Left forelimb (tissue), 1 donor: ENCODE measurements at regions not wholly inside any gene's neighbourhood (a gene's known extent, or its start where the extent isn't known, plus 50 kb on each side); places are given as distances from the start of the nearest gene placed in this dataset.

ENCODE experiments used
- DNase-seq: peaks from one replicate; pipeline ENCODE4 v3.0.0-alpha.2; 2018; ENCODE audit warnings: low spot score

DNA sequence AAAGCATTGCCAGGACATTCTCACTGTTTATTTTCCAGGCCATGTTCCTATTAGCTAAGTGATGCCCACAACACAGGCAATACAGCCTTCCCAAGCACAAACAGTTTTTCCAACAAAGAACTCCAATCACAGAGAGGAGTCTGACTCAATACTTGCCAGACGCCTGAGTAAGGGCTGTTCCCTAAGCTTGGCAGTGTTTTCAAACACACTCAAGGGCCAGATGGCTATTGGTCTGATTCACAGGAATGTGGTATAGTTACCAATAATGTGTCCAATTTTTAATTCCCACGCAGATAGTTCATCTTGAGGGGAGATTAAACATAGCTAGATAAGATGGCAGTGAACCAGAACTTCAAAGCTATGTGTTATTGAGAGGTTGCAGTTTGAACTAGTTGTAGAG, 381.0 kb downstream of the SNAPC1 start:
- no peak for DNase-seq

DNA sequence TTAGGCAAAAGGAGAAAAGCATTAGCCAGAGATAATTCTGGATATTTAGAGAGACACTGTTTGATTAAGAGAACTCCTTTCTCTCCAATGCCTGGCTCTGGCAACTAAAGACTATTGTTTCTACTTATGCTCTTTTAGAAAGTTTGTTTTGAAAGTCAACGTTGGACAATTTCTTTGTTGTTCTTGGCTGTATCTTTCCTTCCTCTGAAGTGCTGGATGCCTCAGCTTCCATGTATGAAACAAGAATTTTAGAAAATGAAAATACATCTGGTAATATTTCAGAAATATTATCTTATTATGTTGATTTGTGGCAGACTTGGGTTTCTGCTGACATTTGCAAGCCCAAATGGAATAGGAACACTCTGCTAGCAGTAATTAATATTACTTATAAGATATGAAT, 382.6 kb downstream of the SNAPC1 start:
- no peak for DNase-seq

- DNase-seq = no peak
These were observed 383.8 kb downstream of the SNAPC1 start for GRCh38 chr14:62146030-62146429.

DNA sequence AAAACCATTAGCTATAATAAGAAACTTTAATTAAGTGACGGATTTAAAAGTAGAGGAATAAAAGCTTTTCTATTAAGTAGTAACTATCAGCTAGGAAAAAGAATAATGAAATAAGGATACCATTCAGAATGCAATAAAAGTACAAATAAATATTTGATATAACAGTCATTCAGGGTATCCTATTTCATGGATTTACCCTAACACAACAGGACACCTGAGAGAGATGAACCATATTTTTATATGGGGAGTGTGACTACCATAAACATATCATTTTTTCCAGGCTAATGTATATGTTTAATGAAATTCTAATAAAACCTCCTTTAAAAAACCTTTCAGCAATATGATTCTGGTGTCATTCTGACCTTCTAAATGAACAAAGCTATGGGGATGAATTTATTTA, 393.8 kb downstream of the SNAPC1 start:
- no peak for DNase-seq

GRCh38 chr14:62158779-62159178, 396.6 kb downstream of the SNAPC1 start:
- DNase-seq = no peak

DNA sequence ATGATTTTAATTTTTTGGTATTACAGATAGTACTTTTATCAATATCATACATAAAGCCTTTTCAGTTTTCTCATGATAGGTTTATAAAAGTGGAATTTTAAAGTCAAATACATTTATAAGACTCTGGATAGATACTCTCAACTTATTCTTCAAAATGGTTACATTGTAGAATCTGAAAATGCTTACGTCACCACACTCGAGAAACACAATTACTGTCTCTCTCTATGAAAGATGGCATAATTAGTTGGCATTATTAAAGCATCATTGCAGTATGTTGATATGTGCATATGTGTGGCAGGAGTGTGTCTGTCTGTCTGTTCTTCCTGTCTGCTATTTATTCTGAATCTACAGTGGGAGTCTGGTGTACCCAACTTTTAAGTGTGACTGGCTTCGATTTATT, 397.1 kb downstream of the SNAPC1 start:
- DNase-seq = no peak

DNA sequence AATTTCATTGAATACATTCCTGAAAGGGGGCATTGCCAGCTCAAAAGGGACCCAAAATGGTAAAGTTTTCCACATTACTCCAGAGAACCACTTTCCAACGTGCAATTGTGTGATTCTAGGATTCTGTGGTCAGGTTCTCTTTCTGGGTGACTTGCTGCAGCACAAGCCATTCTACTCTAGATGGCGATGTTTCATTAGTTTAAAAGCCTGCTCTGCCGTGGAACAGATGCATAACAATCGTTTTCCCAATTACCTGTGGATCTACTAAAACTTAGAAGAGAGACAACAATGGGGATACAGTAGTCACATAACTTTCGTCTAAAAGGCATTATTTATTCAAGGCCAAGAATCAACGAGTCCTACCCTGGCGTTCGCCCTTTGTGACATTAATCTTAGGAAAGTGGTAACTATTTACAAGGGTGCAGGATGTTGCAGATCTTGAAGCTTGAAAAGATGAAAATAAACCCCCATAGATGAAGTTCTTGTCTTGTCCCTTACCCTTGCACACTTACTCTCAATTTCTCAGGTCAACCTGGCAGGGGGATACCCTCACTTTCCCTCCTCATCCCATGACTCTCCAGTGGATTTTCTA, 400.9 kb downstream of the SNAPC1 start:
- no peak for DNase-seq

DNA sequence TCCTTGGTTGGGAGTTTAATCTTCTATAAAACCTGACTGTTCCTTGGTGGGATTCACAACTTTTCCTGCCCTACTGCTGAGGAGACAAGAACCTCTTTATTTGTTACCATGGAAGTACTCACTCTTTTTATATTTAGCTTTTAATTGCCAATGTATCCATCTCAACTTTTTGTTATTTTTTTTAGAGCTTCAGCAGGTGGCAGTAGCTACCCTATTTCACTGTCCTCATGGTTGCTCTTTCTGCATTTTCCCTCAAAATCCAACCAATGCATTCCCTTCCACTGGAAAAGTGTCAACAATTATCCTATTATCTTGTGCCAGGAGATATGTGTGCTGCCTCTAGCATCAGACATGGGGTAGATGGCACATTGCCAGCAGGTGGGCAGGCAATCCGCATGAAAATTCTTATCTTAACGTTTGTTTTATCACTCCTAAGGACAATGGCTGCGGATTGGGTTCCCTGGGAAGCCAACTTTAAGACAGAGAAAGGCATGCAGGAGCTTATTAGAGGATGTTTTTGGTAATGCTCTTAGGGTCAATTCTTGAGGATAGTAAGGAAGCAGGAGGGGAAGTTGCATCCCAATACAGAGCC, 406.4 kb downstream of the SNAPC1 start:
- no peak for DNase-seq

- peak; percentile 70 for DNase-seq
These were observed 417.3 kb downstream of the SNAPC1 start for GRCh38 chr14:62179367-62180018.

DNA sequence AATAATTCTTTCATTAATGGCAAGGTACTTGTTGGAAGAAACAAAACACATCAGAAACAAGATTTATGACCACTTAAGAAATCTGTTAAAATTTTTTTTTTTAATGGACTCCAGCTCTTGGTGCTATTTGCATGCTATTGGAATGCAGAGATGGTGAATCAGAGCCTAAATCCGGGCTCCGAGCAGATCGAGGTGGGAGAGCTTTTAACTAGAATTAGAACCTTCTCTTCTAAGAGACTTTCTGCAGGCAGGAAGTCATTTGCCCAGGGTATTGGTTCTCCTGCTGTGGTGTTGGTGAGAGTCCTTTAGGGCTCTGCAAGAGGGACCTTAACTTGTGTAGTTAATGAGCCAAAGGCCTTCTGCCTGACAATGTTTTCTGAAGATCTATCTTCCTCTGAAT, 419.4 kb downstream of the SNAPC1 start:
- DNase-seq = no peak

DNA sequence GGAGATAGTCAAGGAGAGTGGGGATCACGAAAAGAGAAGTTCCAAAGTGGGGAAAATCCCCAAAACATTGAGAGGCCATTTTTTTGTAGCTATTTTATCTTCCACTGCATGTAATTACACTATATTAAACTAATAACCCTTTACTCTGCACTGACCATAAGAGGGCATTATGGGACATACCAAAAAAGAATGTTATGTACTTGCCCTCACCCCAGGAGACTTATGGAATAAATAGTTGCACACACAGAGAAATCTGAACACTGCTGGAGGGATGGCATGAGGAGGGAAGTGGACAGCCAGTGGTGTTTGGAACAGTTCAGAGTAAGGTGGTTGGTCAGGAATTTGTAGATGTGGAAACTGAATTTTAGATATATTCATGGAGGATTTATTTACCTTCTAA, 422.9 kb downstream of the SNAPC1 start:
- no peak for DNase-seq

- no peak for DNase-seq
These were observed 425.0 kb downstream of the SNAPC1 start for GRCh38 chr14:62187265-62187664.

DNA sequence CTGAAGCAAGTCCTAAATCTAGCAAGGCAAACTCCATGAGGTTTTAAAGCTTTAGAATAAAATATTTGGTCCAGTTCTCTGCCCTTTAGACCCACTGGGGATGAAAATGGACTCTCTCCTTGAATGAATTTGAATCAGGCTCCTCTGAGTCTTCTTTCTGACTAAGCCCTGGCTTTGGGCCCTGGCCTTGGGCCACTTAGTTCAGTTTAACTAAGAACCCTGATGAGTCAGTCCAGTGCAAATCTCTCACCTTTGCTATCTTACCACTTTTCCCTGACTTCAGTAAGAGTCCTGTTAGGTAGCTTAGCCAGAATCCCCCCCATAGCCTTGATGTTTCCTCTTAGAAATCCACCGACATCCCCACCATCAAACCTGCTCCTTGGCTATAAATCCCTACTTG, 427.5 kb downstream of the SNAPC1 start:
- no peak for DNase-seq

- DNase-seq = no peak
These were observed 444.2 kb downstream of the SNAPC1 start for GRCh38 chr14:62206456-62206855.

GRCh38 chr14:62209287-62209899, 447.2 kb downstream of the SNAPC1 start:
- DNase-seq = no peak

GRCh38 chr14:62213516-62213915, 451.3 kb downstream of the SNAPC1 start:
- DNase-seq = no peak

DNA sequence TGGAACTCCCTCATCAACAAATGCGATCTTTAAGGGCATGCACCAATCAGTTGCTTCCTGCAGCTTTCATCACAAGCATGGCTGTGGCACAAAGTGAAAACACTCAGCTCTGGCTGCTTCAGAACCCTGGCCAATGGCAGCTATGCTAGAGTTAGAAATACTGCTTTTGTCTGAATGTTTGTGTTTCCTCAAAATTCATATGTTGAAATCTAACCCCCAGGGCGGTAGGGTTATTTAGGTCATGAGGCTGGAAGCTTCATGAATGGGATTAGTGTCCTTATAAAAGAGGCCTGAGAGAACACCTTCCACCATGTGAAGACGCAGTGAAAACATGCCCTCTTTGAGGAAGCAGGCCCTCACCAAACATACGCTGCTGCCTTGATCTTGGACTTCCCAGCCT, 453.9 kb downstream of the SNAPC1 start:
- no peak for DNase-seq

DNA sequence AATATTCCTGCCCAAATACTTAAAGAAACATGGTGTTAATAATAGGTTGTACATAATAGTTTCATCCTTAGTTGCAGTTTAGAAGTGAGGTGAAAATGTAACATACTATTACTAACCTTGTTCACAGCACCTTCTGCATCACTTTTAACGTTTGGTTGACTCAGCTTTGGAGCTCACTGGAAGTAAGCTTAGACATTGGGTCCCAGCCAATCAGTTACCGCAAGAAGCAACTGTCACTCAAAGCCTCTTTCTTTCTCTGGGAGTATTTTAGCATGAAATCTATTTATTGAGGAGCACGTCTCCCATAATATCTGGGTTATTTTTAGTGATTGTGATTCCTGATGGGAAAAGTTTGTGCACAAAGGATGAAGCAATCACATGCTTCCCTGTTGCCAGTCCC, 472.6 kb downstream of the SNAPC1 start:
- no peak for DNase-seq

- no peak for DNase-seq
These were observed 482.0 kb downstream of the SNAPC1 start for GRCh38 chr14:62244221-62244620.

- DNase-seq = no peak
These were observed 485.0 kb downstream of the SNAPC1 start for GRCh38 chr14:62247266-62247665.

- no peak for DNase-seq
These were observed 489.0 kb downstream of the SNAPC1 start for GRCh38 chr14:62251237-62251636.

DNA sequence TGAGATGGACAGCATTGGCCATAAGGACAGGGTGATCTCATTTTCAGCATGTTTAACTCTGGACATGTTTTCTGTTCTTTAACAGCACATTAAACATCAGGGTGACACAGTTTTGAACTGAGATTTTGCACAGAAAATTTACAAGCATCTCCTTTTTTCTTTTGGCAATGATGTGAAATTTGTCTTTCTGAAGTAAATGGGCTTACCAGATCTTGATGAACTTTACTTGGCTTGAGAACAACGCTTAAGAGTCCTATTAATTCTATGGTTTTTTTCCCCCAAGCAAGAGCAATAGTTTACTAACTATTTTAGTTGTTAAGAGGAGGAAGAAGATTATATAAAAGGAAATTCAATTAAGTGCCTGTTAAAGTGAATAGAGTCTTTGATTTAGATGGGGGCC, 491.0 kb downstream of the SNAPC1 start:
- DNase-seq = no peak

DNA sequence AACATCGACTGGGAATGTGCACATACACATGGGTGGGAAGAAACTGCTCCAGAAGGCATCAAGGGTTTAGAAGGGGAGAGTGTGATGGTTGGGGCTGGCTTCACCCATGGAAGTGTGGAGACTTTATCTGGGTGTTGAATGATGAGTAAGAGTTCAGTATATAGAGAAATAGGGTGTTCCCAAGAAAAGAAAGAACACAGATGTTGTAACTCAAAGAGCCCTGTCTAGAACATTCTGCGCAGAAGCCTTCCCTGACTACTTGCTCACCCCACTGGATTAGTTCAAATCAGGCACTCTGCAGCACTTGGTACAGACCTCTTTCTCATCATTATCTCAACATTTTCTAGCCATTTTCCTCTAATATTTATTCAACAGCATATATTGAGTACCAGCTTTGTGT, 491.7 kb downstream of the SNAPC1 start:
- no peak for DNase-seq
